Esophagus muscularis mucosa (tissue), 3 donors: ENCODE measurements at regions not wholly inside any gene's neighbourhood (a gene's known extent, or its start where the extent isn't known, plus 50 kb on each side); places are given as distances from the start of the nearest gene placed in this dataset.

Experiments
- EP300 ChIP-seq: sonication (generic); formaldehyde crosslinking; IDR thresholded peaks from one replicate; pipeline ENCODE4 v1.6.1; 2017; ENCODE audit warnings: antibody characterized with exemption
- POLR2AphosphoS5 ChIP-seq, 2 donors: sonication (generic); formaldehyde crosslinking; IDR thresholded peaks; one replicate each; pipeline ENCODE4 v1.6.1; 2017; ENCODE audit warnings: antibody characterized with exemption in 2 of 2

DNA sequence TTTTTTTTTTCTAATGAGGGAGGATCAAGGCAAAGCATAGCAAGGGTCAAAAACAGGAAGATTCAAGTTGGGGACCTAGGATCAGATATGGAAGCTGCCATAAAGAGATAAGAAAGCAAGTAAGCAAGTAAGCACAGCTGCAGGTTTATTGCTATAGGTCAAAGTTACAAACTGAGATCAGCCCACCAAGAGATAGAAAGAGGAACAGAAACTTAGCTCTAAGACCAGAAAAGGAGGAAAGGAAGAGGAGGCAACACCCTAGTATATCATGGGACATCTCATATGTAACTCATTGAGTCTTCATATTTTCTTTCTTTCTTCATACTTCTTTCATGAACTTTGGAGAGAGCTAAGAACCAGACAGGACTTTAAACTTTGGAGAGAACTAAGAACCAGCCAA lies 295.9 kb upstream of the CRIM1 start:
- TF ChIP-seq POLR2AphosphoS5 (IDR thresholded peaks at IDR 0.05) (no peak), EP300 (no peak)
